ENCODE measurements at regions not wholly inside any gene's neighbourhood (a gene's known extent, or its start where the extent isn't known, plus 50 kb on each side); places are given as distances from the start of the nearest gene placed in this dataset.

- H3K27me3 Mint-ChIP-seq = no peaks in the 10 kb centered on the region
- no peak overlapping the region for H3K4me3 Mint-ChIP-seq
- no peaks in the 10 kb centered on the region for H3K9me3 Mint-ChIP-seq
- intact Hi-C loops (cut with micrococcal nuclease) = no loop called here
- H3K27ac Mint-ChIP-seq = no peak overlapping the region
- H3K4me1 Mint-ChIP-seq = no peaks in the 10 kb centered on the region
- DNase-seq = no peak
- H3K36me3 Mint-ChIP-seq (ENCODE audit: low read depth) = no peaks in the 10 kb centered on the region
Observed at GRCh38 chr3:110375751-110376518, 695.7 kb upstream of the NECTIN3 start.

- no peaks in the 10 kb centered on the region for H3K36me3 Mint-ChIP-seq (ENCODE audit: low read depth)
- H3K27ac Mint-ChIP-seq = no peak overlapping the region
- H3K9me3 Mint-ChIP-seq = no peaks in the 10 kb centered on the region
- H3K4me1 Mint-ChIP-seq = no peaks in the 10 kb centered on the region
- DNase-seq = no peak
- no peak overlapping the region for H3K4me3 Mint-ChIP-seq
- H3K27me3 Mint-ChIP-seq = no peaks in the 10 kb centered on the region
- intact Hi-C loops (cut with micrococcal nuclease) = no loop called here
Observed at GRCh38 chr3:110378481-110378880, 693.1 kb upstream of the NECTIN3 start.

- intact Hi-C loops (cut with micrococcal nuclease) = no loop called here
- no peak overlapping the region for H3K4me3 Mint-ChIP-seq
- H3K9me3 Mint-ChIP-seq = no peaks in the 10 kb centered on the region
- no peaks in the 10 kb centered on the region for H3K36me3 Mint-ChIP-seq (ENCODE audit: low read depth)
- H3K4me1 Mint-ChIP-seq = no peaks in the 10 kb centered on the region
- H3K27me3 Mint-ChIP-seq = no peaks in the 10 kb centered on the region
- no peak overlapping the region for H3K27ac Mint-ChIP-seq
- no peak for DNase-seq
Observed at GRCh38 chr3:110381992-110382391, 689.6 kb upstream of the NECTIN3 start.

- no peaks in the 10 kb centered on the region for H3K36me3 Mint-ChIP-seq (ENCODE audit: low read depth)
- no peaks in the 10 kb centered on the region for H3K27me3 Mint-ChIP-seq
- intact Hi-C loops (cut with micrococcal nuclease) = no loop called here
- H3K4me1 Mint-ChIP-seq = no peaks in the 10 kb centered on the region
- no peak overlapping the region for H3K4me3 Mint-ChIP-seq
- H3K27ac Mint-ChIP-seq = no peak overlapping the region
- no peaks in the 10 kb centered on the region for H3K9me3 Mint-ChIP-seq
- no peak for DNase-seq
Observed at GRCh38 chr3:110383356-110383755, 688.3 kb upstream of the NECTIN3 start.

- no peaks in the 10 kb centered on the region for H3K9me3 Mint-ChIP-seq
- intact Hi-C loops (cut with micrococcal nuclease) = no loop called here
- no peaks in the 10 kb centered on the region for H3K27me3 Mint-ChIP-seq
- no peak overlapping the region for H3K27ac Mint-ChIP-seq
- H3K4me3 Mint-ChIP-seq = no peak overlapping the region
- no peak for DNase-seq
- no peaks in the 10 kb centered on the region for H3K36me3 Mint-ChIP-seq (ENCODE audit: low read depth)
- H3K4me1 Mint-ChIP-seq = no peaks in the 10 kb centered on the region
Observed at GRCh38 chr3:110384601-110385000, 687.0 kb upstream of the NECTIN3 start.

GRCh38 chr3:110389005-110389404 is 682.6 kb upstream of the NECTIN3 start:
- intact Hi-C loops (cut with micrococcal nuclease) = no loop called here
- DNase-seq = no peak
- H3K36me3 Mint-ChIP-seq (ENCODE audit: low read depth) = no peaks in the 10 kb centered on the region
- H3K4me1 Mint-ChIP-seq = no peaks in the 10 kb centered on the region
- H3K27me3 Mint-ChIP-seq = no peaks in the 10 kb centered on the region
- H3K4me3 Mint-ChIP-seq = no peak overlapping the region
- H3K27ac Mint-ChIP-seq = no peak overlapping the region
- H3K9me3 Mint-ChIP-seq = no peaks in the 10 kb centered on the region

- Mint-ChIP-seq H3K9me3 (no peaks in the 10 kb centered on the region), H3K4me1 (no peaks in the 10 kb centered on the region), H3K36me3 (ENCODE audit: low read depth) (no peaks in the 10 kb centered on the region), H3K4me3 (no peak overlapping the region), H3K27ac (no peak overlapping the region), H3K27me3 (no peaks in the 10 kb centered on the region)
- no peak for DNase-seq
- intact Hi-C loops (cut with micrococcal nuclease) = no loop called here
Observed at GRCh38 chr3:110390372-110390771, 681.2 kb upstream of the NECTIN3 start.

GRCh38 chr3:110391042-110391441 is 680.6 kb upstream of the NECTIN3 start:
- intact Hi-C loops (cut with micrococcal nuclease) = no loop called here
- H3K4me3 Mint-ChIP-seq = no peak overlapping the region
- no peaks in the 10 kb centered on the region for H3K9me3 Mint-ChIP-seq
- H3K4me1 Mint-ChIP-seq = no peaks in the 10 kb centered on the region
- H3K27me3 Mint-ChIP-seq = no peaks in the 10 kb centered on the region
- no peak for DNase-seq
- no peaks in the 10 kb centered on the region for H3K36me3 Mint-ChIP-seq (ENCODE audit: low read depth)
- H3K27ac Mint-ChIP-seq = no peak overlapping the region

- Mint-ChIP-seq H3K9me3 (no peaks in the 10 kb centered on the region), H3K27ac (no peak overlapping the region), H3K4me1 (no peaks in the 10 kb centered on the region), H3K4me3 (no peak overlapping the region), H3K36me3 (ENCODE audit: low read depth) (no peaks in the 10 kb centered on the region), H3K27me3 (no peaks in the 10 kb centered on the region)
- intact Hi-C loops (cut with micrococcal nuclease) = no loop called here
- no peak for DNase-seq
Observed at GRCh38 chr3:110391640-110392395, 679.8 kb upstream of the NECTIN3 start.

- intact Hi-C loops (cut with micrococcal nuclease) = no loop called here
- Mint-ChIP-seq H3K27me3 (no peaks in the 10 kb centered on the region), H3K9me3 (no peaks in the 10 kb centered on the region), H3K4me3 (no peak overlapping the region), H3K27ac (no peak overlapping the region), H3K36me3 (ENCODE audit: low read depth) (no peaks in the 10 kb centered on the region), H3K4me1 (no peaks in the 10 kb centered on the region)
- no peak for DNase-seq
Observed at GRCh38 chr3:110393941-110394340, 677.7 kb upstream of the NECTIN3 start.

- Mint-ChIP-seq H3K4me3 (no peak overlapping the region), H3K27ac (no peak overlapping the region), H3K9me3 (no peaks in the 10 kb centered on the region), H3K27me3 (no peaks in the 10 kb centered on the region), H3K4me1 (no peaks in the 10 kb centered on the region), H3K36me3 (ENCODE audit: low read depth) (no peaks in the 10 kb centered on the region)
- intact Hi-C loops (cut with micrococcal nuclease) = no loop called here
- no peak for DNase-seq
Observed at GRCh38 chr3:110397115-110397514, 674.5 kb upstream of the NECTIN3 start.

- Mint-ChIP-seq H3K36me3 (ENCODE audit: low read depth) (no peaks in the 10 kb centered on the region), H3K4me3 (no peak overlapping the region), H3K27ac (no peak overlapping the region), H3K9me3 (no peaks in the 10 kb centered on the region), H3K27me3 (no peaks in the 10 kb centered on the region), H3K4me1 (no peaks in the 10 kb centered on the region)
- DNase-seq = no peak
- intact Hi-C loops (cut with micrococcal nuclease) = no loop called here
Observed at GRCh38 chr3:110400315-110400714, 671.3 kb upstream of the NECTIN3 start.

- Mint-ChIP-seq H3K36me3 (ENCODE audit: low read depth) (no peaks in the 10 kb centered on the region), H3K27me3 (no peaks in the 10 kb centered on the region), H3K4me3 (no peak overlapping the region), H3K4me1 (no peaks in the 10 kb centered on the region), H3K27ac (no peak overlapping the region), H3K9me3 (no peaks in the 10 kb centered on the region)
- no peak for DNase-seq
- intact Hi-C loops (cut with micrococcal nuclease) = no loop called here
Observed at GRCh38 chr3:110405830-110406585, 665.6 kb upstream of the NECTIN3 start.

GRCh38 chr3:110413266-110413665 is 658.4 kb upstream of the NECTIN3 start:
- no peak overlapping the region for H3K27ac Mint-ChIP-seq
- H3K4me1 Mint-ChIP-seq = no peaks in the 10 kb centered on the region
- H3K36me3 Mint-ChIP-seq (ENCODE audit: low read depth) = no peaks in the 10 kb centered on the region
- H3K9me3 Mint-ChIP-seq = no peaks in the 10 kb centered on the region
- DNase-seq = no peak
- H3K27me3 Mint-ChIP-seq = no peaks in the 10 kb centered on the region
- H3K4me3 Mint-ChIP-seq = no peak overlapping the region
- intact Hi-C loops (cut with micrococcal nuclease) = no loop called here
